K562 (cell line): ENCODE measurements at regions not wholly inside any gene's neighbourhood (a gene's known extent, or its start where the extent isn't known, plus 50 kb on each side); places are given as distances from the start of the nearest gene placed in this dataset.

Source experiments
- ATAC-seq: fragments of 200-7000 bp; cut with Tn5 transposase; 3 replicates; pipeline ENCODE4 v1.9.1; 2020; ENCODE audit warnings: moderate library complexity
- BruUV-seq: library from RNA; stranded (reverse); fragments of 400-500 nt; replicated peaks from 2 replicates; lab custom pipeline; 2021; lab: Mats Ljungman, UMichigan
- CTCF ChIA-PET: fragments of 300-600 bp; formaldehyde crosslinking; extraction: SDS; loops from one replicate; lab custom pipeline; 2021; ENCODE audit warnings: low intra/inter-chr PET ratio; lab: Yijun Ruan, JAX
- POLR2A ChIA-PET: fragments of 300-600, 350-650 bp; sonication (Branson Sonifier 250); formaldehyde crosslinking; extraction: SDS; loops from one replicate; lab custom pipeline; 2021; ENCODE audit warnings: antibody characterized with exemption, inconsistent platforms; lab: Yijun Ruan, JAX
- DNase-seq, 4 experiments: peaks; one replicate each; pipeline versions ENCODE4 v3.0.0 to v3.0.0-alpha.2; 2011 to 2018; ENCODE audit warnings: low spot score in 3 of 4, mixed read lengths in 3 of 4; ENCODE audit errors: extremely low read depth in 1 of 4
- FAIRE-seq: peaks from 2 replicates; lab custom pipeline; 2011; peaks lifted over from hg19 to GRCh38; lab: Jason Lieb, UNC
- H2AFZ ChIP-seq: 2 replicates; pipeline ENCODE4 v1.6.0; 2011; ENCODE audit warnings: low read depth, low read length, control low read depth, inconsistent platforms
- H3K27ac ChIP-seq: fragments of 200-600 bp; 3 replicates; pipeline ENCODE4 v1.8.0; 2011; ENCODE audit warnings: low read depth, mild to moderate bottlenecking, control low read depth, inconsistent platforms, low read length, moderate library complexity, mixed read lengths; ENCODE audit errors: extremely low read depth
- H3K27me3 ChIP-seq, 2 experiments: fragments of 300-600 bp in 1 of 2; 2 replicates in 1 of 2; 3 replicates in 1 of 2; pipeline versions ENCODE4 v1.6.0 to v1.8.0; 2011; ENCODE audit warnings: inconsistent platforms in 2 of 2, low read length in 2 of 2, mild to moderate bottlenecking in 1 of 2, mixed read lengths in 1 of 2, moderate library complexity in 1 of 2; ENCODE audit not compliant: control insufficient read depth in 2 of 2, insufficient read depth in 2 of 2
- H3K36me3 ChIP-seq: fragments of 300-600 bp; 3 replicates; pipeline ENCODE4 v1.8.0; 2011; ENCODE audit warnings: mild to moderate bottlenecking, low read length, inconsistent platforms; ENCODE audit not compliant: control insufficient read depth, insufficient read depth
- H3K4me1 ChIP-seq, 2 experiments: fragments of 200-600 bp in 1 of 2; replicated peaks in 1 of 2; 2 replicates in 1 of 2; 3 replicates in 1 of 2; pipeline versions ENCODE4 v1.5.1 to v1.8.0; 2011; ENCODE audit warnings: inconsistent platforms in 2 of 2, low read length in 2 of 2, mild to moderate bottlenecking in 1 of 2, mixed read lengths in 1 of 2, moderate library complexity in 1 of 2; ENCODE audit not compliant: control insufficient read depth in 2 of 2, insufficient read depth in 2 of 2
- H3K4me2 ChIP-seq: 2 replicates; pipeline ENCODE4 v1.6.1; 2011; ENCODE audit warnings: low read length, control low read depth, inconsistent platforms, mixed read lengths; ENCODE audit not compliant: insufficient read depth
- H3K4me3 ChIP-seq: fragments of 200-600 bp; sonication (generic), shearing (Covaris generic); 2 replicates; pipeline ENCODE4 v1.5.1; 2016; ENCODE audit warnings: control low read depth, inconsistent platforms
- H3K79me2 ChIP-seq: fragments of 200-600 bp; 3 replicates; pipeline ENCODE4 v1.8.0; 2011; ENCODE audit warnings: low read length, inconsistent platforms; ENCODE audit not compliant: control insufficient read depth, insufficient read depth
- H3K9ac ChIP-seq, 2 experiments: 2 replicates each; pipeline versions ENCODE4 v1.6.0 to v1.6.1; 2011; ENCODE audit warnings: low read depth in 2 of 2, low read length in 2 of 2, control low read depth in 1 of 2, inconsistent platforms in 1 of 2, mild to moderate bottlenecking in 1 of 2, mixed read lengths in 1 of 2; ENCODE audit not compliant: insufficient read depth in 1 of 2
- H3K9me1 ChIP-seq: one replicate; pipeline ENCODE4 v1.6.0; 2011; ENCODE audit warnings: inconsistent platforms, mild to moderate bottlenecking, low read length, moderate library complexity; ENCODE audit not compliant: control insufficient read depth, insufficient read depth
- H3K9me3 ChIP-seq: replicated peaks from 2 replicates; pipeline ENCODE4 v1.5.1; 2011; ENCODE audit warnings: low read depth, low read length, inconsistent platforms; ENCODE audit not compliant: control insufficient read depth, insufficient read depth
- H4K20me1 ChIP-seq: replicated peaks from 2 replicates; pipeline ENCODE4 v1.6.1; 2011; ENCODE audit warnings: low read length, inconsistent platforms, mixed read lengths; ENCODE audit not compliant: control insufficient read depth, insufficient read depth
- CBFA2T3 ChIP-seq: fragments of 450-650 bp; IDR thresholded peaks from 2 replicates; pipeline ENCODE4 v1.6.1; 2017
- IRF1 ChIP-seq: sonication (generic); formaldehyde crosslinking; IDR thresholded peaks from 2 replicates; pipeline ENCODE4 v1.8.0; 2022; ENCODE audit warnings: missing genetic modification reagents, mild to moderate bottlenecking, borderline replicate concordance
- NONO ChIP-seq, 2 experiments: fragments of 200-400 bp in 1 of 2; fragments of 450-650 bp in 1 of 2; formaldehyde crosslinking in 1 of 2; IDR thresholded peaks; 2 replicates each; pipeline ENCODE4 v1.6.1; 2017; ENCODE audit warnings: low read depth in 2 of 2, mild to moderate bottlenecking in 2 of 2, moderate library complexity in 2 of 2, low read length in 1 of 2
- POLR2H ChIP-seq: IDR thresholded peaks from 2 replicates; pipeline ENCODE4 v1.6.1; 2016; ENCODE audit warnings: missing genetic modification characterization, low read depth, mild to moderate bottlenecking, control low read depth, missing compliant biosample characterization, moderate library complexity
- PTBP1 ChIP-seq: fragments of 200-400 bp; formaldehyde crosslinking; IDR thresholded peaks from 2 replicates; pipeline ENCODE4 v1.6.1; 2017; ENCODE audit warnings: low read depth, low read length
- ZNF224 ChIP-seq: sonication (generic); formaldehyde crosslinking; IDR thresholded peaks from 2 replicates; pipeline ENCODE4 v1.8.0; 2022; ENCODE audit warnings: mild to moderate bottlenecking, missing genetic modification reagents
- ZNF324 ChIP-seq: fragments of 250-450 bp; sonication (Bioruptor Pico); IDR thresholded peaks from 2 replicates; pipeline ENCODE4 v1.4.0; 2020; ENCODE audit warnings: mild to moderate bottlenecking
- WGBS: fragments of 100-300 bp; shearing (Covaris generic); methylation state at CpG from one replicate; pipeline ENCODE4 v1.1.6; 2016; ENCODE audit warnings: low coverage, mixed read lengths; ENCODE audit not compliant: insufficient coverage; ENCODE audit errors: missing lambda C conversion rate; 5-methylcytosine and 5-hydroxymethylcytosine counted together
- in situ Hi-C: fragments of 300-500 bp; cut with MboI; formaldehyde crosslinking; loops from 4 replicates; pipeline ENCODE4 v1.15.0; 2018; ENCODE audit warnings: inconsistent platforms, mixed read lengths
- intact Hi-C: fragments of 100-400 bp; cut with micrococcal nuclease; formaldehyde crosslinking; loops from 2 replicates; pipeline ENCODE4 v1.14.2; 2022
- TF ChIP-seq, protein P1 (sequence below): fragments of 450-650 bp; IDR thresholded peaks from 2 replicates; pipeline ENCODE4 v1.6.1; 2017; ENCODE audit warnings: antibody characterized with exemption
- TF ChIP-seq, protein P2 (sequence below): fragments of 250-450 bp; sonication (Bioruptor Pico); IDR thresholded peaks from 2 replicates; pipeline ENCODE4 v1.4.0; 2020; ENCODE audit warnings: borderline replicate concordance

GRCh38 chr4:32658019-32658418 lies 1937.8 kb downstream of the PCDH7 start:
- WGBS, result 0% methylated on average over 2 of the region's 3 CpGs
- intact Hi-C loops (no loop called here), in situ Hi-C loops (no loop called here)
- no peak overlapping the region for H2AFZ ChIP-seq
- BruUV-seq, result no TSS peak
- DNase-seq (no peak), ATAC-seq (no peak), FAIRE-seq (no peak)
- ChIA-PET CTCF (no interaction called here), POLR2A (no interaction called here)
- no peaks in the 10 kb centered on the region for H4K20me1 ChIP-seq
- no peak overlapping the region for H3K27ac ChIP-seq
- no peaks in the 10 kb centered on the region for H3K9me3 ChIP-seq
- H3K27me3 ChIP-seq, result no peaks in the 10 kb centered on the region
- H3K79me2 ChIP-seq, result no peaks in the 10 kb centered on the region
- H3K4me2 ChIP-seq, result no peak overlapping the region
- H3K4me1 ChIP-seq, result no peaks in the 10 kb centered on the region
- H3K36me3 ChIP-seq, result no peaks in the 10 kb centered on the region
- H3K4me3 ChIP-seq, result no peak overlapping the region
- H3K9ac ChIP-seq, result no peak overlapping the region
- TF ChIP-seq ZNF324 (no peak), ZNF224 (no peak), NONO (IDR thresholded peaks at IDR 0.05; ENCODE audit: low read depth in 2 of 2, low read length in 1 of 2) (no peak), IRF1 (CRISPR knock-in tag) (no peak), CBFA2T3 (no peak), PTBP1 (no peak), POLR2H (no peak)
- TF ChIP-seq, protein P1, sequence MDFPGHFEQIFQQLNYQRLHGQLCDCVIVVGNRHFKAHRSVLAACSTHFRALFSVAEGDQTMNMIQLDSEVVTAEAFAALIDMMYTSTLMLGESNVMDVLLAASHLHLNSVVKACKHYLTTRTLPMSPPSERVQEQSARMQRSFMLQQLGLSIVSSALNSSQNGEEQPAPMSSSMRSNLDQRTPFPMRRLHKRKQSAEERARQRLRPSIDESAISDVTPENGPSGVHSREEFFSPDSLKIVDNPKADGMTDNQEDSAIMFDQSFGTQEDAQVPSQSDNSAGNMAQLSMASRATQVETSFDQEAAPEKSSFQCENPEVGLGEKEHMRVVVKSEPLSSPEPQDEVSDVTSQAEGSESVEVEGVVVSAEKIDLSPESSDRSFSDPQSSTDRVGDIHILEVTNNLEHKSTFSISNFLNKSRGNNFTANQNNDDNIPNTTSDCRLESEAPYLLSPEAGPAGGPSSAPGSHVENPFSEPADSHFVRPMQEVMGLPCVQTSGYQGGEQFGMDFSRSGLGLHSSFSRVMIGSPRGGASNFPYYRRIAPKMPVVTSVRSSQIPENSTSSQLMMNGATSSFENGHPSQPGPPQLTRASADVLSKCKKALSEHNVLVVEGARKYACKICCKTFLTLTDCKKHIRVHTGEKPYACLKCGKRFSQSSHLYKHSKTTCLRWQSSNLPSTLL, result no peak
- TF ChIP-seq, protein P2, sequence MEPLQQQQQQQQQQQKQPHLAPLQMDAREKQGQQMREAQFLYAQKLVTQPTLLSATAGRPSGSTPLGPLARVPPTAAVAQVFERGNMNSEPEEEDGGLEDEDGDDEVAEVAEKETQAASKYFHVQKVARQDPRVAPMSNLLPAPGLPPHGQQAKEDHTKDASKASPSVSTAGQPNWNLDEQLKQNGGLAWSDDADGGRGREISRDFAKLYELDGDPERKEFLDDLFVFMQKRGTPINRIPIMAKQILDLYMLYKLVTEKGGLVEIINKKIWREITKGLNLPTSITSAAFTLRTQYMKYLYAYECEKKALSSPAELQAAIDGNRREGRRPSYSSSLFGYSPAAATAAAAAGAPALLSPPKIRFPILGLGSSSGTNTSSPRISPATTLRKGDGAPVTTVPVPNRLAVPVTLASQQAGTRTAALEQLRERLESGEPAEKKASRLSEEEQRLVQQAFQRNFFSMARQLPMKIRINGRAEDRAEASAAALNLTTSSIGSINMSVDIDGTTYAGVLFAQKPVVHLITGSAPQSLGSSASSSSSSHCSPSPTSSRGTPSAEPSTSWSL (CRISPR knock-in tag), result no peak
- no peaks in the 10 kb centered on the region for H3K9me1 ChIP-seq
